Activated B cell treated with CpG ODN at 0.5 μM for 24 hours (primary cell): ENCODE measurements at regions not wholly inside any gene's neighbourhood (a gene's known extent, or its start where the extent isn't known, plus 50 kb on each side); places are given as distances from the start of the nearest gene placed in this dataset.

Experiments used
- ATAC-seq: fragments of 200-7000 bp; cut with Tn5 transposase; one replicate; pipeline ENCODE4 v1.10.0; 2021; ENCODE audit warnings: low read depth, mild to moderate bottlenecking, moderate library complexity
- CTCF ChIA-PET: fragments of 350-600 bp; sonication (Branson Sonifier 250); formaldehyde crosslinking; loops from one replicate; lab custom pipeline; 2021; ENCODE audit warnings: antibody characterized with exemption; lab: Charles Lee
- POLR2A ChIA-PET: fragments of 350-600 bp; sonication (Branson Sonifier 250); formaldehyde crosslinking; loops from one replicate; lab custom pipeline; 2021; ENCODE audit warnings: antibody characterized with exemption; lab: Charles Lee
- DNase-seq: peaks from one replicate; pipeline ENCODE4 v3.0.0; 2022
- H3K27ac Mint-ChIP-seq: one replicate; pipeline ENCODE4 v1.8.0; 2020; ENCODE audit warnings: mixed read lengths
- H3K27me3 Mint-ChIP-seq: one replicate; pipeline ENCODE4 v1.8.0; 2021; ENCODE audit warnings: mixed read lengths
- H3K36me3 Mint-ChIP-seq: one replicate; pipeline ENCODE4 v1.8.0; 2021; ENCODE audit warnings: low read depth, mixed read lengths
- H3K4me1 Mint-ChIP-seq: one replicate; pipeline ENCODE4 v1.8.0; 2021; ENCODE audit warnings: mixed read lengths
- H3K4me3 Mint-ChIP-seq: one replicate; pipeline ENCODE4 v1.8.0; 2020; ENCODE audit warnings: mild to moderate bottlenecking, mixed read lengths
- H3K9me3 Mint-ChIP-seq: one replicate; pipeline ENCODE4 v1.8.0; 2020; ENCODE audit warnings: mixed read lengths
- CTCF ChIP-seq: fragments of 200-600 bp; IDR thresholded peaks from one replicate; pipeline ENCODE4 v1.8.0; 2022; ENCODE audit warnings: antibody characterized with exemption, mild to moderate bottlenecking
- intact Hi-C: fragments of 100-400 bp; cut with micrococcal nuclease; formaldehyde crosslinking; loops from one replicate; pipeline ENCODE4 v1.15.1; 2024

GRCh38 chr22:47465222-47465621, 702.8 kb downstream of the TBC1D22A start:
- ATAC-seq (no peak), DNase-seq (no peak)
- Mint-ChIP-seq H3K9me3 (peaks cover 7% of the 10 kb centered on the region), H3K27ac (no peak overlapping the region), H3K27me3 (peaks cover 2% of the 10 kb centered on the region), H3K4me1 (no peaks in the 10 kb centered on the region), H3K36me3 (no peaks in the 10 kb centered on the region), H3K4me3 (no peak overlapping the region)
- intact Hi-C loops: no loop called here
- ChIA-PET POLR2A (no interaction called here), CTCF (no interaction called here)
- TF ChIP-seq CTCF: no peak

- no peaks in the 10 kb centered on the region for H3K4me1 Mint-ChIP-seq
- ChIA-PET CTCF (interaction anchor here (1.3 kb wide), 1 partner anchor 9 kb away, joined by 3 read pairs; no protein-coding TSS in a partner anchor), POLR2A (no interaction called here)
- peaks cover 7% of the 10 kb centered on the region for H3K9me3 Mint-ChIP-seq
- intact Hi-C loops: no loop called here
- H3K4me3 Mint-ChIP-seq: no peak overlapping the region
- H3K27me3 Mint-ChIP-seq: peaks cover 2% of the 10 kb centered on the region
- no peaks in the 10 kb centered on the region for H3K36me3 Mint-ChIP-seq
- DNase-seq (no peak), ATAC-seq (no peak)
- H3K27ac Mint-ChIP-seq: no peak overlapping the region
- TF ChIP-seq CTCF: no peak
Measured at GRCh38 chr22:47463220-47463619, 700.8 kb downstream of the TBC1D22A start.

GRCh38 chr22:47460861-47461260, 698.4 kb downstream of the TBC1D22A start:
- intact Hi-C loops: no loop called here
- no peak for TF ChIP-seq CTCF
- POLR2A ChIA-PET: no interaction called here
- Mint-ChIP-seq H3K27ac (no peak overlapping the region), H3K4me3 (no peak overlapping the region), H3K27me3 (no peaks in the 10 kb centered on the region), H3K4me1 (no peaks in the 10 kb centered on the region), H3K36me3 (no peaks in the 10 kb centered on the region), H3K9me3 (no peaks in the 10 kb centered on the region)
- CTCF ChIA-PET: no interaction called here
- DNase-seq (no peak), ATAC-seq (no peak)

- intact Hi-C loops: no loop called here
- H3K36me3 Mint-ChIP-seq: no peaks in the 10 kb centered on the region
- no peaks in the 10 kb centered on the region for H3K27me3 Mint-ChIP-seq
- no peak overlapping the region for H3K4me3 Mint-ChIP-seq
- H3K4me1 Mint-ChIP-seq: no peaks in the 10 kb centered on the region
- ATAC-seq (no peak), DNase-seq (no peak)
- TF ChIP-seq CTCF: no peak
- no peak overlapping the region for H3K27ac Mint-ChIP-seq
- peaks cover 3% of the 10 kb centered on the region for H3K9me3 Mint-ChIP-seq
- POLR2A ChIA-PET: no interaction called here
- CTCF ChIA-PET: no interaction called here
Measured at GRCh38 chr22:47460176-47460575, 697.7 kb downstream of the TBC1D22A start.

GRCh38 chr22:47458348-47458747, 695.9 kb downstream of the TBC1D22A start:
- no peak for TF ChIP-seq CTCF
- H3K27ac Mint-ChIP-seq: no peak overlapping the region
- H3K36me3 Mint-ChIP-seq: no peaks in the 10 kb centered on the region
- ChIA-PET CTCF (no interaction called here), POLR2A (no interaction called here)
- ATAC-seq (no peak), DNase-seq (no peak)
- H3K9me3 Mint-ChIP-seq: peaks cover 11% of the 10 kb centered on the region
- H3K4me3 Mint-ChIP-seq: no peak overlapping the region
- intact Hi-C loops: no loop called here
- H3K4me1 Mint-ChIP-seq: no peaks in the 10 kb centered on the region
- H3K27me3 Mint-ChIP-seq: no peaks in the 10 kb centered on the region
